Loucy (cell line): ENCODE measurements at regions not wholly inside any gene's neighbourhood (a gene's known extent, or its start where the extent isn't known, plus 50 kb on each side); places are given as distances from the start of the nearest gene placed in this dataset.

Source experiments
- CTCF ChIP-seq: fragments of 200-600 bp; sonication (generic); conservative IDR thresholded peaks from 2 replicates; pipeline ENCODE4 v1.5.1; 2014; ENCODE audit warnings: mild to moderate bottlenecking, antibody characterized with exemption, low read length
- EZH2phosphoT487 ChIP-seq: fragments of 200-600 bp; IDR thresholded peaks from 2 replicates; pipeline ENCODE4 v1.6.1; 2018; ENCODE audit warnings: antibody characterized with exemption, mild to moderate bottlenecking, moderate library complexity, borderline replicate concordance

- TF ChIP-seq CTCF (no peak), EZH2phosphoT487 (no peak)
These were observed 381.4 kb downstream of the CNTN3 start for GRCh38 chr3:74233091-74233490.
